Ovary (tissue), 7 donors: ENCODE measurements at regions not wholly inside any gene's neighbourhood (a gene's known extent, or its start where the extent isn't known, plus 50 kb on each side); places are given as distances from the start of the nearest gene placed in this dataset.
"Not testable (repeated sequence)": the region's sequence is repeated elsewhere in the genome, so short reads cannot be mapped to it uniquely, and the experiment has no call there.

ENCODE experiments used
- DNase-seq, 5 donors: peaks; one replicate each; pipeline ENCODE4 v3.0.0-alpha.2; 2019 to 2020
- H3K27ac ChIP-seq, 2 donors: fragments of 200-600 bp; one replicate each; pipeline versions ENCODE4 v1.5.1 to v1.8.0; 2019 to 2022
- H3K27me3 ChIP-seq: fragments of 200-600 bp; one replicate; pipeline ENCODE4 v1.8.0; 2022
- H3K36me3 ChIP-seq: fragments of 200-600 bp; sonication (generic); one replicate; pipeline ENCODE4 v1.5.1; 2019
- H3K4me1 ChIP-seq: one replicate; pipeline ENCODE4 v1.8.1; 2013; ENCODE audit warnings: mild to moderate bottlenecking, moderate library complexity; ENCODE audit not compliant: insufficient read depth
- H3K4me3 ChIP-seq: fragments of 200-600 bp; sonication (generic); one replicate; pipeline ENCODE4 v1.5.1; 2017
- H3K9me3 ChIP-seq, 2 donors: fragments of 200-600 bp in 1 of 2; sonication (generic) in 1 of 2; one replicate each; pipeline versions ENCODE4 v1.5.1 to v1.8.1; 2013 to 2019; ENCODE audit warnings: mild to moderate bottlenecking in 1 of 2, moderate library complexity in 1 of 2
- EP300 ChIP-seq: sonication (generic); formaldehyde crosslinking; IDR thresholded peaks from one replicate; pipeline ENCODE4 v1.6.1; 2017; ENCODE audit warnings: antibody characterized with exemption
- POLR2A ChIP-seq: fragments of 450-650 bp; IDR thresholded peaks from one replicate; pipeline ENCODE4 v1.6.1; 2017; ENCODE audit warnings: antibody characterized with exemption, mild to moderate bottlenecking, moderate library complexity
- WGBS, 3 donors: extraction: QIAGEN DNeasy Blood & Tissue Kit in 1 of 3; methylation state at CpG; one replicate each; pipeline versions ENCODE4 v1.1.5 to v1.1.7; 2013 to 2017; 5-methylcytosine and 5-hydroxymethylcytosine counted together
- intact Hi-C, 4 donors: fragments of 100-400 bp; cut with DNase I; formaldehyde crosslinking; loops; one replicate each; pipeline versions ENCODE4 v1.11.0 to v1.15.1; 2022 to 2023
- TF ChIP-seq, protein P1 (sequence below), 3 donors: fragments of 450-650 bp in 2 of 3; fragments of 200-600 bp in 1 of 3; IDR thresholded peaks; one replicate each; pipeline versions ENCODE4 v1.5.1 to v1.8.0; 2016 to 2022; ENCODE audit warnings: antibody characterized with exemption in 3 of 3, mild to moderate bottlenecking in 1 of 3
- donor health status: DM: no; HTN: no; CAD: no; lungs with moderate emphysema.
- donor health status: DM: no; HTN: no; CAD: no.
- donor health status: Bipolar disorder and iron deficiency.
- donor health status: DM: no; HTN: no; CAD: no.
- donor health status: DM: yes; HTN: yes; CAD: no.

DNA sequence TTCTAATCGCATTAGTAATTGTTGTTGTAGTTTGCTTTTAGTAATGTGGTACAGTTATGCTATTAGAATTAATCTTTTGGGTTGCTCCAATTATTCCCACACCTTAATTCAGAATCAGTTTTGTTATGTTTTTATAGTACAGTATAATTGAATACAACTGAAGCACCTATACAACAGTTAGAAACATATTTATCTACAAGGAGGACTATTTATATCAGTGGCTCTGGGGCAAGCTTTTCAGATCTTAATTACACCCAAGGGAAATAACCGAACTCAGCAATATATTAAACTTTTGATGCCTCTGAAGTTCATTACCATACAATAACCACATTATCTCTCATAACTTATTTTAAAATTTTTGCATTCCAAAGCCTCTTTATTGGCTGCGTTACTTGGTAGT lies 74.4 kb downstream of the LHX9 start:
- DNase-seq = no peak
- H3K9me3 ChIP-seq = no peaks in the 10 kb centered on the region
- 75 to 85% (median 75%) methylated on average over 3 of the region's 3 CpGs for whole genome bisulfite sequencing, 3 donors
- no peaks in the 10 kb centered on the region for H3K36me3 ChIP-seq
- H3K4me3 ChIP-seq = no peak overlapping the region
- H3K27me3 ChIP-seq = no peaks in the 10 kb centered on the region
- TF ChIP-seq EP300 = no peak
- TF ChIP-seq POLR2A = no peak
- TF ChIP-seq, protein P1, sequence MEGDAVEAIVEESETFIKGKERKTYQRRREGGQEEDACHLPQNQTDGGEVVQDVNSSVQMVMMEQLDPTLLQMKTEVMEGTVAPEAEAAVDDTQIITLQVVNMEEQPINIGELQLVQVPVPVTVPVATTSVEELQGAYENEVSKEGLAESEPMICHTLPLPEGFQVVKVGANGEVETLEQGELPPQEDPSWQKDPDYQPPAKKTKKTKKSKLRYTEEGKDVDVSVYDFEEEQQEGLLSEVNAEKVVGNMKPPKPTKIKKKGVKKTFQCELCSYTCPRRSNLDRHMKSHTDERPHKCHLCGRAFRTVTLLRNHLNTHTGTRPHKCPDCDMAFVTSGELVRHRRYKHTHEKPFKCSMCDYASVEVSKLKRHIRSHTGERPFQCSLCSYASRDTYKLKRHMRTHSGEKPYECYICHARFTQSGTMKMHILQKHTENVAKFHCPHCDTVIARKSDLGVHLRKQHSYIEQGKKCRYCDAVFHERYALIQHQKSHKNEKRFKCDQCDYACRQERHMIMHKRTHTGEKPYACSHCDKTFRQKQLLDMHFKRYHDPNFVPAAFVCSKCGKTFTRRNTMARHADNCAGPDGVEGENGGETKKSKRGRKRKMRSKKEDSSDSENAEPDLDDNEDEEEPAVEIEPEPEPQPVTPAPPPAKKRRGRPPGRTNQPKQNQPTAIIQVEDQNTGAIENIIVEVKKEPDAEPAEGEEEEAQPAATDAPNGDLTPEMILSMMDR (IDR thresholded peaks at IDR 0.05) = no peak
- intact Hi-C loops = no loop called here
- H3K4me1 ChIP-seq = no peaks in the 10 kb centered on the region
- no peak overlapping the region for H3K27ac ChIP-seq

DNA sequence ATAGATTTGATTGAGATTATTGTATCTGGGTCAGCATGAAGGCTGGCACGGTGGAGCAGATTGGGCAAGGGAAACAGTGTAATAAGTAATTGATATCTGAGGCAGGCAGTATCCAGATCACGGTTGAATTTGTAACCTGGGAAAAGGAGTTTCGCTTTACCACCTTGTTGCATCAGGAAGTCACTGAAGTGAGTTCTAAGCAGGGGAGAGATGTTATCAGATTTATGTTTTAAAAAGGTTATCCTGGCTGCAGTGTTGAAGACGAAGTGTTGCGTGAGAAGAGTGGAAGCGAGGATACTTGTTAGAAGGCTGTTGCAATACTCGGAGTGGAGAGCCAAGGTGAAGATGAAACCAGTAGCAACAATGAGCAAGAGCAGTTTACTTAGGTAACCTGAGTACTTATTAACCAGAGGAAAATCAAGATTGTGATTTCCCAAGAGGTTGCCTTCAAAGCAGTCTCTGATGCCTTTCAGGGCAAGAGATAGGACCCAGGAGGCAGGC lies 77.8 kb downstream of the LHX9 start:
- H3K9me3 ChIP-seq = no peaks in the 10 kb centered on the region
- intact Hi-C loops = loop anchor here in 1 of 4 donors (5.0 kb wide), 1 partner anchor 448 kb away; no protein-coding TSS in a partner anchor
- 95 to 97% (median 97%) methylated on average over 7 of the region's 7 CpGs for WGBS, 3 donors
- no peaks in the 10 kb centered on the region for H3K4me1 ChIP-seq
- TF ChIP-seq EP300 (no peak), POLR2A (no peak)
- TF ChIP-seq, protein P1 (IDR thresholded peaks at IDR 0.05) = no peak
- no peaks in the 10 kb centered on the region for H3K27me3 ChIP-seq
- H3K4me3 ChIP-seq = no peak overlapping the region
- no peak for DNase-seq
- no peak overlapping the region for H3K27ac ChIP-seq
- no peaks in the 10 kb centered on the region for H3K36me3 ChIP-seq

DNA sequence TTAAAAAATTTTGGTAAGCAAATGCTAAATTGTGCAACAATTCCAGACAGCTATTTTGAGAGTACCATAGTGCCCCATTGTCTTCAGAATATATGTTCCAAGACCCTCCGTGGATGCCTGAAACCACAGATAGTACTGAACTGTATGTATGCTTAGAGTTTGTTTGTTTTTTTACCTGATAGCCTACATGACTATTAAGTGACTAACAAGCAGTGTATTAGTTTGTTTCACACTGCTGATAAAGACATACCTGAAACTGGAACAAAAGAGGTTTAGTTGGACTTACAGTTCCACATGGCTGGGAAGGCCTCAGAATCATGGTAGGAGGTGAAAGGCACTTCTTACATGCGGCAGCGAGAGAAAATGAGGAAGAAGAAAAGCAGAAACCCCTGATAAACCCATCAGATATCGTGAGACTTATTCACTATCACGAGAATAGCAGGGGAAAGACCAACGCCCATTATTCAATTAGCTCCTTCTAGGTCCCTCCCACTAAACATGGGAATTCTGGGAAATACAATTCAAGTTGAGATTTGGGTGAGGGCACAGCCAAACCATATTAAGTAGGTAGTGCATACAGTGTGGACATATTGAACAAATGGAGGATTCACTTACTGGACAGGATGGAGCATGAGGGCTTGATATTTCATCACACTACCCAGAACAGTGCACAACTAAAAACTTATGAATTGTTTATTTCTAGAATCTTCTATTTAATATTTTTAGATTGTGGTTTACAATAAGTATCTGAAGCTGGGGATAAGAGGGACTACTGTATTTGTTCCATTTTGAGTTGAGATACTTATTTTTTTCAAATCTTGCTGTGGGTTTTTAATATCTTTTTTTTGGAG lies 78.5 kb downstream of the LHX9 start:
- Histone ChIP-seq H3K9me3 (no peaks in the 10 kb centered on the region), H3K27me3 (no peaks in the 10 kb centered on the region), H3K36me3 (no peaks in the 10 kb centered on the region), H3K27ac (no peak overlapping the region), H3K4me1 (no peaks in the 10 kb centered on the region), H3K4me3 (no peak overlapping the region)
- intact Hi-C loops = loop anchor here in 1 of 4 donors (5.0 kb wide), 1 partner anchor 448 kb away; no protein-coding TSS in a partner anchor
- DNase-seq = no peak
- TF ChIP-seq, protein P1 (IDR thresholded peaks at IDR 0.05) = no peak
- no peak for TF ChIP-seq EP300
- no peak for TF ChIP-seq POLR2A
- 92 to 93% (median 93%) methylated on average over 6 of the region's 6 CpGs for WGBS, 3 donors

DNA sequence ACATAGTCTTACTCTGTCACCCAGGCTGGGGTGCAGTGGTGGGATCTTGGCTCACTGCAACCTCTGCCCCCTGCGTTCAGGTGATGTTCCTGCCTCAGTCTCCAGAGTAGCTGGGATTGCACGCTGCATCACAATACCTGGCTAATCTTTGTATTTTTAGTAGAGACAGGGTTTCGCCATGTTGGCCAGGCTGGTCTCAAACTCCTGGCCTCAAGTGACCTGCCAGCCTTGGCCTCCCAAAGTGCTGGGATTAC lies 79.0 kb downstream of the LHX9 start:
- WGBS, 3 donors = 94 to 98% (median 97%) methylated on average over 3 of the region's 3 CpGs

DNA sequence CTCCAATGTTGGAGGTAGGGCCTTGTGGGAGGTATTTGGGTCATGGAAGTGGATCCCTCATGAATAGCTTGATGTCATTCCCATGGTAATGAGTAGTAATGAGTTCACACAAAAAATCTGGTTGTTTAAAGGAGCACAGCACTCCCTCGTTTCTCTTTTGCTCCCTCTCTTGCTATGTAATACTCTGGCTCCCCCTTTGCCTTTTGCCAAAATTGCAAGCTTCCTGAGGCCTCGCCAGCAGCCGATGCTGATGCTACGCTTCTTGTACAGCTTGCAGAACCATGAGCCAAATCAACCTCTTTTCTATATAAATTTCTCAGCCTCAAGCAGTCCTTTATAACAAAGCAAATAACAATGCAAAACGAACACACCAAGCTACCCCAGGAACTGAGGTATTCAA lies 80.9 kb downstream of the LHX9 start:
- Histone ChIP-seq H3K36me3 (no peaks in the 10 kb centered on the region), H3K9me3 (no peaks in the 10 kb centered on the region), H3K4me3 (no peak overlapping the region), H3K27ac (no peak overlapping the region), H3K4me1 (no peaks in the 10 kb centered on the region), H3K27me3 (no peaks in the 10 kb centered on the region)
- DNase-seq = no peak
- TF ChIP-seq, protein P1 (IDR thresholded peaks at IDR 0.05) = no peak
- TF ChIP-seq EP300 (no peak), POLR2A (no peak)
- 65 to 69% (median 66%) methylated on average over 5 of the region's 5 CpGs for WGBS, 3 donors
- intact Hi-C loops = loop anchor here in 1 of 4 donors (5.0 kb wide), 1 partner anchor 451 kb away; no protein-coding TSS in a partner anchor

More for the DNA sequence above, 79.0 kb downstream of the LHX9 start:
- H3K36me3 ChIP-seq, H3K27me3 ChIP-seq, H3K4me1 ChIP-seq, H3K9me3 ChIP-seq, H3K4me3 ChIP-seq, DNase-seq, H3K27ac ChIP-seq: not testable (repeated sequence)
- intact Hi-C loops = loop anchor here in 1 of 4 donors (5.0 kb wide), 1 partner anchor 449 kb away; no protein-coding TSS in a partner anchor
